ENCODE measurements at regions not wholly inside any gene's neighbourhood (a gene's known extent, or its start where the extent isn't known, plus 50 kb on each side); places are given as distances from the start of the nearest gene placed in this dataset.
"Not testable (repeated sequence)": the region's sequence is repeated elsewhere in the genome, so short reads cannot be mapped to it uniquely, and the experiment has no call there.

GRCh38 chr10:93221171-93221496, 147.4 kb downstream of the CYP26A1 start:
- no peak for DNase-seq

GRCh38 chr10:93221521-93221920, 147.8 kb downstream of the CYP26A1 start:
- DNase-seq: no peak

- no peak for DNase-seq
Observed at GRCh38 chr10:93222211-93222754, 148.6 kb downstream of the CYP26A1 start.

GRCh38 chr10:93222876-93223275, 149.2 kb downstream of the CYP26A1 start:
- DNase-seq: no peak

GRCh38 chr10:93223336-93223735, 149.6 kb downstream of the CYP26A1 start:
- no peak for DNase-seq

GRCh38 chr10:93224005-93224779, 150.5 kb downstream of the CYP26A1 start:
- DNase-seq: no peak

- DNase-seq: no peak
Observed at GRCh38 chr10:93225938-93226337, 152.2 kb downstream of the CYP26A1 start.

- DNase-seq: no peak
Observed at GRCh38 chr10:93226619-93227018, 152.9 kb downstream of the CYP26A1 start.

GRCh38 chr10:93230596-93230995, 156.9 kb downstream of the CYP26A1 start:
- DNase-seq: not testable (repeated sequence)

- DNase-seq: not testable (repeated sequence)
Observed at GRCh38 chr10:93232159-93232558, 158.5 kb downstream of the CYP26A1 start.

GRCh38 chr10:93234940-93235339, 161.2 kb downstream of the CYP26A1 start:
- not testable (repeated sequence) for DNase-seq

- no peak for DNase-seq
Observed at GRCh38 chr10:93235686-93236085, 162.0 kb downstream of the CYP26A1 start.

- no peak for DNase-seq
Observed at GRCh38 chr10:93236393-93237040, 162.8 kb downstream of the CYP26A1 start.

GRCh38 chr10:93245147-93245546, 171.5 kb downstream of the CYP26A1 start:
- no peak for DNase-seq

- peak; percentile 24 for DNase-seq
Observed at GRCh38 chr10:93245779-93246178, 172.1 kb downstream of the CYP26A1 start.

GRCh38 chr10:93248583-93249227, 175.0 kb downstream of the CYP26A1 start:
- no peak for DNase-seq

- no peak for DNase-seq
Observed at GRCh38 chr10:93250010-93250409, 176.3 kb downstream of the CYP26A1 start.

- DNase-seq: no peak
Observed at GRCh38 chr10:93254180-93254853, 180.6 kb downstream of the CYP26A1 start.

GRCh38 chr10:93255546-93255945, 181.9 kb downstream of the CYP26A1 start:
- DNase-seq: no peak
